ENCODE measurements at regions not wholly inside any gene's neighbourhood (a gene's known extent, or its start where the extent isn't known, plus 50 kb on each side); places are given as distances from the start of the nearest gene placed in this dataset.

DNA sequence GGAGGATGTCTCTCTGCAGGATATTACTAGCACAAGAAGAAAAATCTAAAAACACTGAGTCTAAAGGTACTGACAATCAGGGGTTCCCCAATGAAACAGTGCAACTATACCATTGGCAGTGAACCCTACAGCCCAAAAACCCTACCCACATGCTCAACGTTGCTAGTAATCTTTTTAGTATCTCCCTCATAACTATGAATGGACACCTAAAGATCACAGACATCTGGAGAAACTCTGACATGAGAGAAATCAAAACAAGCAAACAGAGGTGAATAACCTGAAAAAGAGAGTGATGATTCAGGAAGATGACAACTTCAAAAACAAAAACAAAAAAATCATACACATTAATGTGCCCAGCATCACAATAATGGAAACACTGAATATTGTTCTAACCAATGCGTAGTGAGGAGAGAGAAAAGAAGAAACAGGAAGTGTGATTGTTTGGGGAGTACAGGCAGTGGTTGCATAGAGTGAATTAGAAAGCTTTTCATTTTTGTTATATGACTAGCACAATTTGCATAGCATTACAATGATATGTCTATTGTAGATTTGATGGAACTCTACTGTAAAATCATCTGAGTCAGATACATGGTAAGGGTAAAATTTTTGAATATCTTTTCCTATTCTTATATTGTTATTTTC lies 78.9 kb upstream of the FMR1 start:
- TF ChIP-seq, protein P1, sequence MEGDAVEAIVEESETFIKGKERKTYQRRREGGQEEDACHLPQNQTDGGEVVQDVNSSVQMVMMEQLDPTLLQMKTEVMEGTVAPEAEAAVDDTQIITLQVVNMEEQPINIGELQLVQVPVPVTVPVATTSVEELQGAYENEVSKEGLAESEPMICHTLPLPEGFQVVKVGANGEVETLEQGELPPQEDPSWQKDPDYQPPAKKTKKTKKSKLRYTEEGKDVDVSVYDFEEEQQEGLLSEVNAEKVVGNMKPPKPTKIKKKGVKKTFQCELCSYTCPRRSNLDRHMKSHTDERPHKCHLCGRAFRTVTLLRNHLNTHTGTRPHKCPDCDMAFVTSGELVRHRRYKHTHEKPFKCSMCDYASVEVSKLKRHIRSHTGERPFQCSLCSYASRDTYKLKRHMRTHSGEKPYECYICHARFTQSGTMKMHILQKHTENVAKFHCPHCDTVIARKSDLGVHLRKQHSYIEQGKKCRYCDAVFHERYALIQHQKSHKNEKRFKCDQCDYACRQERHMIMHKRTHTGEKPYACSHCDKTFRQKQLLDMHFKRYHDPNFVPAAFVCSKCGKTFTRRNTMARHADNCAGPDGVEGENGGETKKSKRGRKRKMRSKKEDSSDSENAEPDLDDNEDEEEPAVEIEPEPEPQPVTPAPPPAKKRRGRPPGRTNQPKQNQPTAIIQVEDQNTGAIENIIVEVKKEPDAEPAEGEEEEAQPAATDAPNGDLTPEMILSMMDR (IDR thresholded peaks at IDR 0.05), result no peak
- no peak for TF ChIP-seq POLR2A (IDR thresholded peaks at IDR 0.05)
